Prostate gland (tissue), 2 donors: ENCODE measurements at regions not wholly inside any gene's neighbourhood (a gene's known extent, or its start where the extent isn't known, plus 50 kb on each side); places are given as distances from the start of the nearest gene placed in this dataset.

Experiments
- DNase-seq: peaks from one replicate; pipeline ENCODE4 v3.0.0-alpha.2; 2019; ENCODE audit warnings: low spot score
- H3K27ac ChIP-seq, 2 donors: fragments of 200-600 bp; sonication (generic); 2 replicates each; pipeline ENCODE4 v1.5.1; 2017 to 2019
- H3K27me3 ChIP-seq: fragments of 200-600 bp; sonication (generic); replicated peaks from 2 replicates; pipeline ENCODE4 v1.5.1; 2019; ENCODE audit not compliant: insufficient read depth
- H3K36me3 ChIP-seq, 2 donors: fragments of 200-600 bp; sonication (generic); 1 replicate in 1 of 2; 2 replicates in 1 of 2; pipeline versions ENCODE4 v1.5.1 to v1.8.1; 2017 to 2019
- H3K4me1 ChIP-seq: fragments of 200-600 bp; sonication (generic); replicated peaks from 2 replicates; pipeline ENCODE4 v1.5.1; 2019
- H3K4me3 ChIP-seq, 2 donors: fragments of 200-600 bp; sonication (generic); 2 replicates each; pipeline ENCODE4 v1.5.1; 2017 to 2019
- H3K9me3 ChIP-seq: fragments of 200-600 bp; sonication (generic); 2 replicates; pipeline ENCODE4 v1.5.1; 2017
- CTCF ChIP-seq, 4 experiments: fragments of 200-600 bp in 2 of 4; fragments of 450-650 bp in 2 of 4; sonication (generic) in 2 of 4; IDR thresholded peaks; 1 replicate in 3 of 4; 2 replicates in 1 of 4; pipeline ENCODE4 v1.5.1; 2016 to 2019; ENCODE audit warnings: antibody characterized with exemption in 4 of 4, mild to moderate bottlenecking in 2 of 4, moderate library complexity in 2 of 4
- POLR2A ChIP-seq: fragments of 450-650 bp; IDR thresholded peaks from one replicate; pipeline ENCODE4 v1.6.1; 2016; ENCODE audit warnings: antibody characterized with exemption, mild to moderate bottlenecking
- POLR2AphosphoS5 ChIP-seq: sonication (generic); formaldehyde crosslinking; IDR thresholded peaks from one replicate; pipeline ENCODE4 v1.6.1; 2017; ENCODE audit warnings: antibody characterized with exemption
- WGBS: methylation state at CpG from one replicate; pipeline ENCODE4 v1.1.5; 2018; 5-methylcytosine and 5-hydroxymethylcytosine counted together
- intact Hi-C: fragments of 100-400 bp; cut with DNase I; formaldehyde crosslinking; loops from one replicate; pipeline ENCODE4 v1.14.2; 2022

GRCh38 chr1:83813576-83813975 is 185.4 kb downstream of the TTLL7 start:
- no peak for TF ChIP-seq CTCF (IDR thresholded peaks at IDR 0.05)
- DNase-seq = no peak
- Histone ChIP-seq H3K27me3 (no peaks in the 10 kb centered on the region), H3K4me3 (no peak overlapping the region), H3K4me1 (no peaks in the 10 kb centered on the region), H3K36me3 (no peaks in the 10 kb centered on the region), H3K27ac (no peak overlapping the region), H3K9me3 (no peaks in the 10 kb centered on the region)
- 92% methylated on average over 4 of the region's 4 CpGs for WGBS
- intact Hi-C loops = no loop called here

DNA sequence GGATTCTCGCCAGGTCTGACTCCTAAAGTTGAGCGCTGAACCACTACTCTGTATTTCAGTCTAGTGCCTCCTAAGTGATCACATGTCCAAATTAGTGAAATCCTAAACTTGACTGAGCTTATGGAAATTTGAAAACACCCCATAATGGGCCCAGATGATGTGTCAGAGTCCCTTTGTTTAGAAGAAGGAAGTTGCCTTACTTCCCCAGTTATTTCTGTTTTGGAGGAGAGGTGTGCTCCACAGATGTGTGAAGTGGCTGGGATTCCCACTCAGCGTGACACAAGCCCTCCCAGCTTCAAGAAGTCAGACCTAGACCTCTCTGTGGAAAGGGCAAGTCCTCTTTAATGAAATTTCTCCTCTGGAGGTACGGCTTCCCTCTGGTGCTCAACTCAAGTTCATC is 188.8 kb downstream of the TTLL7 start:
- intact Hi-C loops = no loop called here
- no peak overlapping the region for H3K4me3 ChIP-seq
- no peaks in the 10 kb centered on the region for H3K9me3 ChIP-seq
- no peak overlapping the region for H3K27ac ChIP-seq
- TF ChIP-seq POLR2A (no peak), POLR2AphosphoS5 (no peak), CTCF (IDR thresholded peaks at IDR 0.05) (no peak)
- 88% methylated on average over 4 of the region's 4 CpGs for WGBS
- H3K27me3 ChIP-seq = no peaks in the 10 kb centered on the region
- DNase-seq = no peak
- H3K4me1 ChIP-seq = no peaks in the 10 kb centered on the region
- H3K36me3 ChIP-seq = no peaks in the 10 kb centered on the region

DNA sequence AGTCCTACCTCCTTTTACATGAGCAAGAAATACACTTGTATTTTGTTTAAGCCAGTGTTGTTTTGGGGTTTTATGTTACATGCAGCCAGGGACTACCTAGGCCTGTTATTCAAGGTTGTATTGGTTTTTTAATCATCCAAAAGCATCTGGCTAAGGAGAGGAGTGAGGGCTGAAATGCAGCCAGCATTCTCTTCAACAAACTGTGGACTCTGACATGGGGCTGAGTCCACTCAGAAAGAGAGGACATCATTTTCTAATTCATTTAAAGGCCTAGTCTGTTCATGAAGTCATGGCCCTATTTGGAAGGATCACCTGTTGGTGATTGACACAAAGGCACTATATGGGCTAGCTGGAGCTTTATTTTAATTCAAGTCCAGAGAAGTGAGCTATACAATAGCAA is 190.4 kb downstream of the TTLL7 start:
- no peaks in the 10 kb centered on the region for H3K9me3 ChIP-seq
- H3K4me1 ChIP-seq = no peaks in the 10 kb centered on the region
- H3K27me3 ChIP-seq = no peaks in the 10 kb centered on the region
- intact Hi-C loops = no loop called here
- TF ChIP-seq POLR2A = no peak
- TF ChIP-seq CTCF (IDR thresholded peaks at IDR 0.05) = no peak
- no peak for TF ChIP-seq POLR2AphosphoS5
- H3K36me3 ChIP-seq = no peaks in the 10 kb centered on the region
- no peak overlapping the region for H3K27ac ChIP-seq
- DNase-seq = no peak
- no peak overlapping the region for H3K4me3 ChIP-seq

- Histone ChIP-seq H3K4me1 (no peaks in the 10 kb centered on the region), H3K9me3 (no peaks in the 10 kb centered on the region), H3K36me3 (no peaks in the 10 kb centered on the region), H3K4me3 (no peak overlapping the region), H3K27me3 (no peaks in the 10 kb centered on the region), H3K27ac (no peak overlapping the region)
- intact Hi-C loops = no loop called here
- TF ChIP-seq CTCF (IDR thresholded peaks at IDR 0.05) = no peak
- no peak for TF ChIP-seq POLR2A
- TF ChIP-seq POLR2AphosphoS5 = no peak
- 94% methylated on average over 3 of the region's 3 CpGs for WGBS
- DNase-seq = no peak
These were observed 191.1 kb downstream of the TTLL7 start for GRCh38 chr1:83807821-83808220.

- TF ChIP-seq POLR2A (no peak), POLR2AphosphoS5 (no peak), CTCF (IDR thresholded peaks at IDR 0.05) (no peak)
- WGBS = 79% methylated on average over 1 of the region's 1 CpG
- Histone ChIP-seq H3K27ac (no peak overlapping the region), H3K27me3 (no peaks in the 10 kb centered on the region), H3K4me3 (no peak overlapping the region), H3K9me3 (no peaks in the 10 kb centered on the region), H3K4me1 (no peaks in the 10 kb centered on the region), H3K36me3 (no peaks in the 10 kb centered on the region)
- no peak for DNase-seq
- intact Hi-C loops = no loop called here
These were observed 191.7 kb downstream of the TTLL7 start for GRCh38 chr1:83807231-83807630.
